ENCODE measurements at regions not wholly inside any gene's neighbourhood (a gene's known extent, or its start where the extent isn't known, plus 50 kb on each side); places are given as distances from the start of the nearest gene placed in this dataset.
"Not testable (repeated sequence)": the region's sequence is repeated elsewhere in the genome, so short reads cannot be mapped to it uniquely, and the experiment has no call there.

- TF ChIP-seq CTCF (IDR thresholded peaks at IDR 0.05; ENCODE audit: low read depth, low read length) = no peak
- TF ChIP-seq MAX (IDR thresholded peaks at IDR 0.05; ENCODE audit: low read depth, low read length) = no peak
- TF ChIP-seq POLR2A (IDR thresholded peaks at IDR 0.05; ENCODE audit: extremely low read depth, insufficient read length) = no peak
- TF ChIP-seq MYC (IDR thresholded peaks at IDR 0.05; ENCODE audit: low read depth, low read length) = no peak
- no peak overlapping the region for H3K4me3 ChIP-seq (ENCODE audit: low read depth, low read length)
- DNase-seq (ENCODE audit: low read depth) = no peak
Observed at GRCh38 chr6:69542494-69542893, 254.3 kb downstream of the LMBRD1 start.

- no peak overlapping the region for H3K4me3 ChIP-seq (ENCODE audit: low read depth, low read length)
- TF ChIP-seq MAX (IDR thresholded peaks at IDR 0.05; ENCODE audit: low read depth, low read length) = no peak
- no peak for DNase-seq (ENCODE audit: low read depth)
Observed at GRCh38 chr6:69527921-69528476, 268.8 kb downstream of the LMBRD1 start.

GRCh38 chr6:69515480-69515879, 281.3 kb downstream of the LMBRD1 start:
- H3K4me3 ChIP-seq (ENCODE audit: low read depth, low read length); DNase-seq (ENCODE audit: low read depth): not testable (repeated sequence)

- no peak for TF ChIP-seq MYC (IDR thresholded peaks at IDR 0.05; ENCODE audit: low read depth, low read length)
- no peak for TF ChIP-seq MAX (IDR thresholded peaks at IDR 0.05; ENCODE audit: low read depth, low read length)
- no peak for TF ChIP-seq CTCF (IDR thresholded peaks at IDR 0.05; ENCODE audit: low read depth, low read length)
- no peak for TF ChIP-seq POLR2A (IDR thresholded peaks at IDR 0.05; ENCODE audit: extremely low read depth, insufficient read length)
- no peak for DNase-seq (ENCODE audit: low read depth)
Observed at GRCh38 chr6:69494595-69494994, 302.2 kb downstream of the LMBRD1 start.

GRCh38 chr6:69489970-69490369, 306.8 kb downstream of the LMBRD1 start:
- TF ChIP-seq CTCF (IDR thresholded peaks at IDR 0.05; ENCODE audit: low read depth, low read length) (no peak), MAX (IDR thresholded peaks at IDR 0.05; ENCODE audit: low read depth, low read length) (no peak), MYC (IDR thresholded peaks at IDR 0.05; ENCODE audit: low read depth, low read length) (no peak), POLR2A (IDR thresholded peaks at IDR 0.05; ENCODE audit: extremely low read depth, insufficient read length) (no peak)
- DNase-seq (ENCODE audit: low read depth) = peak; percentile 22
- no peak overlapping the region for H3K4me3 ChIP-seq (ENCODE audit: low read depth, low read length)

More at GRCh38 chr6:69494595-69494994, 302.2 kb downstream of the LMBRD1 start:
- H3K4me3 ChIP-seq (ENCODE audit: low read depth, low read length) = no peak overlapping the region

- peak; percentile 24 for DNase-seq (ENCODE audit: low read depth)
- no peak for TF ChIP-seq MYC (IDR thresholded peaks at IDR 0.05; ENCODE audit: low read depth, low read length)
- TF ChIP-seq CTCF (IDR thresholded peaks at IDR 0.05; ENCODE audit: low read depth, low read length) = peak; percentile 46
- no peak overlapping the region for H3K4me3 ChIP-seq (ENCODE audit: low read depth, low read length)
Observed at GRCh38 chr6:69487688-69488087, 309.1 kb downstream of the LMBRD1 start.

- no peak overlapping the region for H3K4me3 ChIP-seq (ENCODE audit: low read depth, low read length)
- DNase-seq (ENCODE audit: low read depth) = no peak
- no peak for TF ChIP-seq CTCF (IDR thresholded peaks at IDR 0.05; ENCODE audit: low read depth, low read length)
- TF ChIP-seq MYC (IDR thresholded peaks at IDR 0.05; ENCODE audit: low read depth, low read length) = no peak
- no peak for TF ChIP-seq MAX (IDR thresholded peaks at IDR 0.05; ENCODE audit: low read depth, low read length)
- TF ChIP-seq POLR2A (IDR thresholded peaks at IDR 0.05; ENCODE audit: extremely low read depth, insufficient read length) = no peak
Observed at GRCh38 chr6:69466979-69467570, 329.7 kb downstream of the LMBRD1 start.

All from NB4 (cell line).